ENCODE measurements at regions not wholly inside any gene's neighbourhood (a gene's known extent, or its start where the extent isn't known, plus 50 kb on each side); places are given as distances from the start of the nearest gene placed in this dataset.

DNA sequence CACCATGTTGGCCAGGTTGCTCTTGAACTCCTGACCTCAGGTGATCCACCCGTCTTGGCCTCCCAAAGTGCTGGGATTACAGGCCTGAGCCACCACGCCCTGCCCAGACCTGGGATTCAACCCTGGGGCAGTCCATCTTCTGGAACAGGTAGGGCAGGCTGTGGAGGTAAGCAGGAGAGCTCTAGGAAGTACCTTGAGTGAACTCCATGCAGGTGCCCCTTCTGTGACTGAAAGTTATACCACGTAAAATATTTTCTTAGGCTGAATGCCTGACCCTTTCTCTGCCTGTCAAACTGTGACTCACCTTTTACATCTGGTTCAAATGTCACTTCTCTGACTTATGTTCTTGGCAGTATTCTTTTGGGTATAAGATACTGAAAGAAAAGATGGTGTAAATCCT lies 86.7 kb upstream of the ELAC2 start:
- TF ChIP-seq, protein P1, sequence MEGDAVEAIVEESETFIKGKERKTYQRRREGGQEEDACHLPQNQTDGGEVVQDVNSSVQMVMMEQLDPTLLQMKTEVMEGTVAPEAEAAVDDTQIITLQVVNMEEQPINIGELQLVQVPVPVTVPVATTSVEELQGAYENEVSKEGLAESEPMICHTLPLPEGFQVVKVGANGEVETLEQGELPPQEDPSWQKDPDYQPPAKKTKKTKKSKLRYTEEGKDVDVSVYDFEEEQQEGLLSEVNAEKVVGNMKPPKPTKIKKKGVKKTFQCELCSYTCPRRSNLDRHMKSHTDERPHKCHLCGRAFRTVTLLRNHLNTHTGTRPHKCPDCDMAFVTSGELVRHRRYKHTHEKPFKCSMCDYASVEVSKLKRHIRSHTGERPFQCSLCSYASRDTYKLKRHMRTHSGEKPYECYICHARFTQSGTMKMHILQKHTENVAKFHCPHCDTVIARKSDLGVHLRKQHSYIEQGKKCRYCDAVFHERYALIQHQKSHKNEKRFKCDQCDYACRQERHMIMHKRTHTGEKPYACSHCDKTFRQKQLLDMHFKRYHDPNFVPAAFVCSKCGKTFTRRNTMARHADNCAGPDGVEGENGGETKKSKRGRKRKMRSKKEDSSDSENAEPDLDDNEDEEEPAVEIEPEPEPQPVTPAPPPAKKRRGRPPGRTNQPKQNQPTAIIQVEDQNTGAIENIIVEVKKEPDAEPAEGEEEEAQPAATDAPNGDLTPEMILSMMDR (conservative IDR thresholded peaks at IDR 0.05; ENCODE audit: low read depth in 2 of 2), result no peak
- TF ChIP-seq EZH2phosphoT487 (IDR thresholded peaks at IDR 0.05; ENCODE audit: unreplicated experiment) (no peak), EZH2 (IDR thresholded peaks at IDR 0.05; ENCODE audit: low read depth, unreplicated experiment) (no peak), POLR2AphosphoS5 (IDR thresholded peaks at IDR 0.05; ENCODE audit: low read depth) (no peak)
- TF ChIP-seq, protein P2, sequence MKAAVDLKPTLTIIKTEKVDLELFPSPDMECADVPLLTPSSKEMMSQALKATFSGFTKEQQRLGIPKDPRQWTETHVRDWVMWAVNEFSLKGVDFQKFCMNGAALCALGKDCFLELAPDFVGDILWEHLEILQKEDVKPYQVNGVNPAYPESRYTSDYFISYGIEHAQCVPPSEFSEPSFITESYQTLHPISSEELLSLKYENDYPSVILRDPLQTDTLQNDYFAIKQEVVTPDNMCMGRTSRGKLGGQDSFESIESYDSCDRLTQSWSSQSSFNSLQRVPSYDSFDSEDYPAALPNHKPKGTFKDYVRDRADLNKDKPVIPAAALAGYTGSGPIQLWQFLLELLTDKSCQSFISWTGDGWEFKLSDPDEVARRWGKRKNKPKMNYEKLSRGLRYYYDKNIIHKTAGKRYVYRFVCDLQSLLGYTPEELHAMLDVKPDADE (IDR thresholded peaks at IDR 0.05), result no peak
